Neural progenitor cell (in vitro differentiated cells): ENCODE measurements at regions not wholly inside any gene's neighbourhood (a gene's known extent, or its start where the extent isn't known, plus 50 kb on each side); places are given as distances from the start of the nearest gene placed in this dataset.

Experiments
- CTCF ChIP-seq: fragments of 200-600 bp; sonication (generic); IDR thresholded peaks from 2 replicates; pipeline ENCODE4 v1.5.1; 2017; ENCODE audit warnings: antibody characterized with exemption, mild to moderate bottlenecking
- EZH2 ChIP-seq: fragments of 200-600 bp; sonication (generic); IDR thresholded peaks from 2 replicates; pipeline ENCODE4 v1.6.1; 2017; ENCODE audit warnings: antibody characterized with exemption, mild to moderate bottlenecking, moderate library complexity
- EZH2phosphoT487 ChIP-seq: fragments of 200-600 bp; sonication (generic); IDR thresholded peaks from 2 replicates; pipeline ENCODE4 v1.6.1; 2017; ENCODE audit warnings: antibody characterized with exemption

DNA sequence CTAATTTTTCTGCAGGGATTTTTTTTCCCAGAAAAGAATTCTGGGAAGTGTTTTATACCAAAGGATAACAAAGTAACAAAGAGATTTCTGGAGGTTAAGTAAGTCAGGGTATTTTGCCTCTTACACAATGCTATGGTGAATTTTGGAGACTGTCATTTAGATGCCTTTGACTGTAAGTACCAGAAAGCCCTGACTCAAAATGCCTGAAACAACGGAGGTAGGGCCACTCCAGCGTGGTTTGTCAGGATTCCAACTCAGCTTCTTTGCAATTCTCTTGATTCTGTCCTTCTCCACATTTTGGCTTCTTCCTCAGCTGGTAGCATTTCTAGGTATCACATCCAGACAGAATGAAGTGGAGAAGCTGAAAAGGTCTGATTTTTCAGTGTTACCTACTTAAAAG is 106.5 kb downstream of the UCHL5 start:
- no peak for TF ChIP-seq EZH2phosphoT487
- TF ChIP-seq CTCF, result no peak
- TF ChIP-seq EZH2, result no peak
